ENCODE measurements at regions not wholly inside any gene's neighbourhood (a gene's known extent, or its start where the extent isn't known, plus 50 kb on each side); places are given as distances from the start of the nearest gene placed in this dataset.

DNA sequence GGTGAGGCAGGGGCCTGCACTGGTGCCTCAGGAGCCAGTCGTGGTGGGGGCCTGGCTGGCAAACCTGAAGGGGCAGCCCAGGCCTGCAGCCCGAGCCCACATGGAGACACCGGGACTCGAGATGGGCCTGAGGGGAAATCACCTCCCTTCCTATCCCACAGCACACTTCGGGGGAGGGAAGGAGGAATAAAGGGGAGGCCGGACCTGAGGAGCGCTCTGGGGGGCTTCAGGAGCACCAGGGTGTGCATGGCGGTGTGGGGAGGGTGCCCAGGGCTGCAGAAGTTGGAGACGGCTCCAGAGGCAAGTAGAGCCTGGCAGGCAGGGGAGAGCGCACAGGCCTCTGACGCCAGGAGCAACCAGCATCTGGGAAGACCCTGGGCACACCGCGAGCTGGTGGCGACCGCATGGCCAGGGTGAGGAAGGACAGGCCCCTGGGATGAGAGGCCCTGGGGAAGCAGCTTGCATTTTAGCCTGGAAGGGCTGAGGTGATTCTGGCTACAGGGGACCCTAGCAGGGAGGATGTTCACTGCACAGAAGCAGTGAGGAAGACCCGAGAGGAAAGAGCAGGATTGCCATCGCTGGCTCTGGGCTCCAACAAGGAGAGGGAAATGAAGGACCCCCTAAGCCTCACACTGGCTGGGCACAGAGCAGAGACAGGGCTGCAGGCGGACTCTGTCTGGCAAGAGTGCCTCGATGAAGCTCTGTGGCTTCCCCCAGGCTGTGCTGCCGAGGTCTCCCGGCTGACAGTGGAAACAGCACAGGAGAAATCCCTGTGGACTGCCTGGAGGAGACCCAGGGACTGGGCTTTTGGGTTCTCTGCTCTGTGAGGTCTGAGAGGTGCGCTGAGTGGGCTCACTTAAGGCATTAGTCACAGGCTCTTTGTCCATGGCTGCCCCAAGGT is 457.7 kb downstream of the BRD1 start:
- H3K9me3 ChIP-seq (ENCODE audit: severe bottlenecking), result peaks cover 1% of the 10 kb centered on the region
- peak; percentile 35 for DNase-seq (ENCODE audit: low spot score)

DNA sequence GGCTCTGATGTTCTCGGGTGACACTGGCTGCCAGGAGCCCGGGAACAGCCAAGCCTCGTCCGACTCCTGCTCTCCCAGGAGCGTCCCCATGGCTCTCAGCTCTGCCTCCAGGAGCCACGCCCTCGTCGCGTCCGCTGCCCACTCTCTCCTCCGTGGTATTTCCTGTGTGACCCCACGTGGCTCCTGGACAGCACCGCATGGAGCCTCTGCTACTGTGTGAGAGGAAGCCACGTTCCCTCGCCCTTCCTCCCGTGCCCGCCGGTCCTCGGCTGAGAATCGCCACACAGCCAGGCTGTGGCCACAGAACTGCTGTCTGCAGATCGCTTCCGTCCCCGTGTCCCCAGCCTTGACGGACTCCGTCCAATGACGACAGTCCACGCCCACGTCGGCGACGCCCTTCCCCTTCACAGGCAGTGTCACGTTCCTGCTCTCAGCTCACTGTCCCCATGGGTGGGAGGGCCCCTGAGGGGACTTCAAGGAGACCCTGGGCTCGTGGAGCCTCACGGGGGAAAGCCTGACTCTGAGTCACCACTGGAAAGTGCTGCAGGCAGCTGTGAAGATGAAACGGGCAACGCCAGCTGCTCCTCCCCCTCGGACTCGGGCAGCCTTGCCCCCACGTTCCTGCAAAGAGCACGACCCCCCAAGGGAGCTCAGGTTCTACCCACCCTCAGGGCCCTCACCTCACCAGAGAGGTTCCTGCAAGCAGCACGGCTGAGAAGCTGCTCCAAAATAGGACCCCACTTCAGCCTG is 458.5 kb downstream of the BRD1 start:
- H3K27ac ChIP-seq (ENCODE audit: poor library complexity, severe bottlenecking), result no peak overlapping the region
- DNase-seq (ENCODE audit: low spot score) (peak; percentile 57), ATAC-seq (ENCODE audit: low read depth) (no peak)
- peaks cover 1% of the 10 kb centered on the region for H3K9me3 ChIP-seq (ENCODE audit: severe bottlenecking)
- H3K4me1 ChIP-seq (ENCODE audit: insufficient read depth, poor library complexity, severe bottlenecking), result no peaks in the 10 kb centered on the region
- H3K4me3 ChIP-seq (ENCODE audit: severe bottlenecking), result no peak overlapping the region
- no peaks in the 10 kb centered on the region for H3K36me3 ChIP-seq (ENCODE audit: low read depth)
- no peaks in the 10 kb centered on the region for H3K27me3 ChIP-seq (ENCODE audit: insufficient read depth, poor library complexity, severe bottlenecking)
- no peak for TF ChIP-seq CTCF (IDR thresholded peaks at IDR 0.05; ENCODE audit: poor library complexity, severe bottlenecking)

More for the DNA sequence above, 457.7 kb downstream of the BRD1 start:
- Histone ChIP-seq H3K27ac (ENCODE audit: poor library complexity, severe bottlenecking) (no peak overlapping the region), H3K27me3 (ENCODE audit: insufficient read depth, poor library complexity, severe bottlenecking) (no peaks in the 10 kb centered on the region), H3K4me3 (ENCODE audit: severe bottlenecking) (no peak overlapping the region), H3K4me1 (ENCODE audit: insufficient read depth, poor library complexity, severe bottlenecking) (no peaks in the 10 kb centered on the region), H3K36me3 (ENCODE audit: low read depth) (no peaks in the 10 kb centered on the region)
- ATAC-seq (ENCODE audit: low read depth), result no peak
- no peak for TF ChIP-seq CTCF (IDR thresholded peaks at IDR 0.05; ENCODE audit: poor library complexity, severe bottlenecking)

DNA sequence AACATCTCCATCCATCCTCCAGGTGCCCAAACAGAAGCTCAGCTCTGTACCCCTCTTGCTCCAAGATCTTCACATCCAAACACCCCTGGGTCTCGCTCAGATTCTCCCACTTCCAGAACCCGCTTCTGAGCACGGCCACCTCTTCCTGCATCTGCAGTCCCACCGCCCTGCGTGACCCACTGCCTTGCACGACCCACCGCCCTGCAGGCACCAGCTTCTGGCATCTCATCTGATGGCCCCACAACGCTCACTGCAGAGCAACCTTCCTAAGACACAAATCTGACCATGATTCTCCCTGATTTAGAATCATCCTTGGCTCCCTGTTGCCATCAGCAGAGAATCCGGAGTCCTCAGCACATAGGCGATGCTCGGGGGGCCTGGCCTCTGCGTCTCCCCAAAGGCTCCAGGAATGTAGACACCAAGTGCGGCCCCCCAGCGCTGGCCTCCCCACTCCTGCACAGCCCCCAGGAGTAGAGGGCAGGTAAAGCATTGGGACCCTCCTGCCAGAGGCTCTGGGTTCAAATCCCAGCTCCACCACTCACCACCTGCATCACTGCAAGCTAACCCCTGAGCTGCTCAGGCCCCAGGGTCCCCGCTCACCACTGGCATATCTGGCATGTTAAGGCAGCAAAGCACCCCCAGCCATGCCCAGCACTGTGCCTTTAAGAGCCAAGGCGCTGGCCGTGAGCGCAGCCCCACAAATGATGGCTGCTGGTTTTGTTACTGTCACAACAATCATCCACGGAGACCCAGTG is 459.3 kb downstream of the BRD1 start:
- Histone ChIP-seq H3K4me1 (ENCODE audit: insufficient read depth, poor library complexity, severe bottlenecking) (no peaks in the 10 kb centered on the region), H3K36me3 (ENCODE audit: low read depth) (no peaks in the 10 kb centered on the region), H3K27me3 (ENCODE audit: insufficient read depth, poor library complexity, severe bottlenecking) (no peaks in the 10 kb centered on the region), H3K4me3 (ENCODE audit: severe bottlenecking) (no peak overlapping the region), H3K27ac (ENCODE audit: poor library complexity, severe bottlenecking) (no peak overlapping the region), H3K9me3 (ENCODE audit: severe bottlenecking) (peaks cover 1% of the 10 kb centered on the region)
- TF ChIP-seq CTCF (IDR thresholded peaks at IDR 0.05; ENCODE audit: poor library complexity, severe bottlenecking), result no peak
- ATAC-seq (ENCODE audit: low read depth) (no peak), DNase-seq (ENCODE audit: low spot score) (peak; percentile 47)

DNA sequence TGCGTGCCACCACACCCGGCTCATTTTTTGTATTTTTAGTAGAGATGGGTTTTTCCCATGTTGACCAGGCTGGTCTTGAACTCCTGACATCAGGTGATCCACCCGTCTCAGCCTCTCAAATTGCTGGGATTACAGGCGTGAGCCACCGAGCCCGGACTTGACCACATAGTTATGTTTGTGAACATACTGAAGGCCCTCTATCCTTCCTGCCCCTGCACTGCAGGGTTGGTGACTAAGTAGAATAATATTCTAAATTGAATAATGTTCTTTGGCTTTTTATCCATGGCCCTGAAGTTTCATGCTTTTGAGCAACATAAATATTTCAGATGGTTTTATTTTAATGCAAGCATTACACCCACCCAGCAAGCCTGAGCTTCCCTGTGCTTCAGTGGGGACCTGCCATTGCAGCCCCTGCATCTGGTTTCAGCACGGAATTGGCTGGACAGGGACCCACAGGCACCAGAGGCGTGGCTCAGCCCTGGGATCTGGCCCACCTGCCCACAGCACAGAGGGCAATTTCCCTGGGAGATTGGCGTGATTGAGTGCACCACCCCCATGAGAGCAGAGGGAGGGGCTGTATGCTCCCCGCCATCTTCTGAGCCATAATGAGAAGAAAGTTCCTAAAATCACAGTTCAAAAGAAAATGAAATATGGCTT is 460.5 kb downstream of the BRD1 start:
- H3K36me3 ChIP-seq (ENCODE audit: low read depth), result no peaks in the 10 kb centered on the region
- no peak for DNase-seq (ENCODE audit: low spot score)
- ATAC-seq (ENCODE audit: low read depth), result peak; percentile 42; the same call in 1 of the 3 replicates
- H3K27ac ChIP-seq (ENCODE audit: poor library complexity, severe bottlenecking), result no peak overlapping the region
- peaks cover 1% of the 10 kb centered on the region for H3K9me3 ChIP-seq (ENCODE audit: severe bottlenecking)
- H3K27me3 ChIP-seq (ENCODE audit: insufficient read depth, poor library complexity, severe bottlenecking), result peaks cover under 1% of the 10 kb centered on the region
- H3K4me1 ChIP-seq (ENCODE audit: insufficient read depth, poor library complexity, severe bottlenecking), result no peaks in the 10 kb centered on the region
- TF ChIP-seq CTCF (IDR thresholded peaks at IDR 0.05; ENCODE audit: poor library complexity, severe bottlenecking), result no peak
- no peak overlapping the region for H3K4me3 ChIP-seq (ENCODE audit: severe bottlenecking)
